Non-pigmented ciliary epithelial cell (primary cell): ENCODE measurements at regions not wholly inside any gene's neighbourhood (a gene's known extent, or its start where the extent isn't known, plus 50 kb on each side); places are given as distances from the start of the nearest gene placed in this dataset.

Experiments used
- DNase-seq: peaks from one replicate; pipeline ENCODE4 v3.0.0-alpha.2; 2010; ENCODE audit warnings: low read depth

- DNase-seq = no peak
Observed at GRCh38 chr6:138608896-138609295, 109.6 kb upstream of the NHSL1 start.

GRCh38 chr6:138609801-138610430 is 110.6 kb upstream of the NHSL1 start:
- no peak for DNase-seq

- no peak for DNase-seq
Observed at GRCh38 chr6:138610816-138611215, 111.5 kb upstream of the NHSL1 start.

GRCh38 chr6:138614151-138614550 is 114.9 kb upstream of the NHSL1 start:
- no peak for DNase-seq

GRCh38 chr6:138618168-138618567 is 118.9 kb upstream of the NHSL1 start:
- no peak for DNase-seq

- DNase-seq = no peak
Observed at GRCh38 chr6:138620630-138621029, 121.3 kb upstream of the NHSL1 start.

GRCh38 chr6:138622967-138623366 is 123.7 kb upstream of the NHSL1 start:
- no peak for DNase-seq

- no peak for DNase-seq
Observed at GRCh38 chr6:138631566-138631965, 132.3 kb upstream of the NHSL1 start.

GRCh38 chr6:138637822-138638221 is 135.7 kb upstream of the CCDC28A start:
- no peak for DNase-seq

- DNase-seq = no peak
Observed at GRCh38 chr6:138638604-138639003, 135.0 kb upstream of the CCDC28A start.

GRCh38 chr6:138640028-138640427 is 133.5 kb upstream of the CCDC28A start:
- no peak for DNase-seq

GRCh38 chr6:138643210-138643609 is 130.4 kb upstream of the CCDC28A start:
- no peak for DNase-seq

GRCh38 chr6:138645976-138646640 is 127.5 kb upstream of the CCDC28A start:
- DNase-seq = no peak

GRCh38 chr6:138647006-138647405 is 126.6 kb upstream of the CCDC28A start:
- peak; percentile 36 for DNase-seq

- no peak for DNase-seq
Observed at GRCh38 chr6:138648127-138648526, 125.4 kb upstream of the CCDC28A start.

GRCh38 chr6:138651491-138651890 is 122.1 kb upstream of the CCDC28A start:
- DNase-seq = no peak

- no peak for DNase-seq
Observed at GRCh38 chr6:138652824-138653223, 120.7 kb upstream of the CCDC28A start.

GRCh38 chr6:138653435-138653834 is 120.1 kb upstream of the CCDC28A start:
- no peak for DNase-seq

- DNase-seq = no peak
Observed at GRCh38 chr6:138654715-138655634, 118.6 kb upstream of the CCDC28A start.

- no peak for DNase-seq
Observed at GRCh38 chr6:138655828-138656227, 117.7 kb upstream of the CCDC28A start.

- no peak for DNase-seq
Observed at GRCh38 chr6:138656364-138657064, 117.1 kb upstream of the CCDC28A start.

GRCh38 chr6:138657065-138657425 is 116.5 kb upstream of the CCDC28A start:
- DNase-seq = no peak
